GM18907 (cell line): ENCODE measurements at regions not wholly inside any gene's neighbourhood (a gene's known extent, or its start where the extent isn't known, plus 50 kb on each side); places are given as distances from the start of the nearest gene placed in this dataset.
"Not testable (repeated sequence)": the region's sequence is repeated elsewhere in the genome, so short reads cannot be mapped to it uniquely, and the experiment has no call there.

Experiments
- ATAC-seq: cut with Tn5 transposase; IDR thresholded peaks from one replicate; pipeline ENCODE4 v1.9.1; 2021; ENCODE audit warnings: mild to moderate bottlenecking, moderate library complexity; ENCODE audit not compliant: unreplicated experiment

- ATAC-seq = no peak
These were observed 163.5 kb downstream of the CDH19 start for GRCh38 chr18:66440433-66440832.

DNA sequence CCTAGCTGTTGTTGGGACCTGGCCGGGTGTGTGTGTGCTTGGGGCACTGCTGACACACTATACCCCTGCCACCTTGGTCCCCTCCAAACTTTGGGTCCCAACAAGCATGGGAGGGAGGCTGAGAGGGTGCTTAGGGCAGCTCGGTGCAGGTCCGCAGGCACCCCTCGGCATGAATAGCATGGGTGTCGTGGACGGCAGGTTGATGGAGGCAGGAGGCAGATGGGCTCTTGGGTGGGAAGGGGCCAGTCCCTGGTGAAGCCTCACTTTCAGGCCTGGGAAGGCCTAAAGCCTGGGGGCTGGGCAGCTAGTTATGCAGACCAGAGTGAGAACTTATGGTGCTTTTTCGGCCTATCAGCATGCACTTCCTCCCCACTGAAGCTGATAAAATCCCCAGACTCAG, 164.2 kb downstream of the CDH19 start:
- ATAC-seq = no peak

- ATAC-seq = no peak
These were observed 165.0 kb downstream of the CDH19 start for GRCh38 chr18:66438711-66439536.

DNA sequence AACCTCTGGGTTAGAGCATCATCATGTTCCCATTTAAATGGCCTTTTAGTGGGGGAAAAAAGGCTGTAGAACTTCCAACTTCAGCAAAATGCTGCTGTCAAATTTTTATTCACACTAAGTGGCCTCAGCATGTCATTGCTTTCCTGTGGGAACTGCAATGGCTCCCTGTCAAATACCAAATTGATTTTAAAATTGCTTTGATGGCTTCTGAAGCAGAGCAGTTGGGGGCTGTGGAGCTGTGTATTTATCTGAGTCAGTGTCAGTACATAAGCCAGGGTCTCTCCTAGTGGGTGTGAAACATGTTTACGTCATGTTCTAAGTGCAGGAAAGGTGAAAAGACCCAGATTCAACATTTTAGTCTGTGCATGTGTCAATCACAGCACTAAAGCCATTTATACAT, 171.3 kb downstream of the CDH19 start:
- no peak for ATAC-seq

DNA sequence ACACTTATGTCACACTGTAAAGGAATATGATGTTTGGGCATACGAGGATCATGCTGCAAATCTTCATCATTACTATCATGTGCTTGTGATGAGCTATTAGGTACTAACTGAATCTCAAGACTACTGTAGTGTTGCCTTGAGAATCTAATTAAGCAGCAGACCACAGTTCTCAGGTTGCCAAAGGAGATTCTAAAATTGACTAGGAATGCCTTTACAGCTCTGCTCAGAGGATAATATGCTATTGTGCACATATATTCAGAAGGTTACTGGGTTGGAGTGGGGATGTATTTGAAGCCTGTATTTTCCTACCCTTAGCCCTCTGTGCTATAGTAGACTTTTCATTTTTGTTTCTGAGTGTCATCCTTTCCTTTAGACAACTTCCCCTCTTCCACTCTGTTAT, 175.1 kb downstream of the CDH19 start:
- ATAC-seq = no peak

DNA sequence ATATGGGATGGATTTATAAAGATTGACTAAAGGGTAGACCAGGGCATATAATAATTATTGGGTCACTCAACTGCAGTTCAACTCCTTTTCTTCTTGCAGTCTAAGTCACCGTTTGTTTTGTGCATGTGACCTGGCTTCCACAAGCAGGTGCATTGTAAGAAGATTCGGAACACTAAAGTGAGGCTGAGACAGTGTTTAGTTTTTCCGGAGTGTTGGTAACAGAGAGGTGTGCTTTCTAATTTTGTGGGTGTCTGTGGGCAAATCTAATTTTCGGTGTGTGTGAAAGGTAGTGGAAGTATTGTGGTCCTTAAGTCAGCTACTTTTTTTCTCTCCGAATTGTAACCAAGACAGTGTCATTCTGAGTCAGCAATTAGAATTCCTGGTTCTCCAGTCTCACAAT, 184.5 kb downstream of the CDH19 start:
- ATAC-seq = no peak

- no peak for ATAC-seq
These were observed 193.2 kb downstream of the CDH19 start for GRCh38 chr18:66410692-66411091.

- no peak for ATAC-seq
These were observed 208.1 kb downstream of the CDH19 start for GRCh38 chr18:66395671-66396218.

DNA sequence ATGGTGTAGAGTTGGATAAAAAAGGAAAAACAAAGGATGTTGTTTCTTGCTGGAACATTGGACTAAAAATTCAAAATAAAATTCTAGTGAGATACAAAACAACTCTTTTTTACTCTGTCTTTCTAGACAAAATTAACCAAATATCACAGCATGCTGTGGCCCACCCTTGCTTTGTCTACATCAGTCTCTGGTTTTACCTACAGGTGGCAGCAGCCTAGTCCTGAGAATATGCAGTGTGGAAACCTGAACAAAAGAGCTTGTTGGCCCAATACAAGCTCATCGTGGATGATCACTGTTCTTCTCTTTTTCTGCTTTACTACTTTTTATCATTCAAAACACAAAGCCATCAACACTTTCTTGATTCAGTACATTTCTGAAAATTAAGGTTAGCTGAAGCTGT, 210.4 kb downstream of the CDH19 start:
- ATAC-seq = no peak

DNA sequence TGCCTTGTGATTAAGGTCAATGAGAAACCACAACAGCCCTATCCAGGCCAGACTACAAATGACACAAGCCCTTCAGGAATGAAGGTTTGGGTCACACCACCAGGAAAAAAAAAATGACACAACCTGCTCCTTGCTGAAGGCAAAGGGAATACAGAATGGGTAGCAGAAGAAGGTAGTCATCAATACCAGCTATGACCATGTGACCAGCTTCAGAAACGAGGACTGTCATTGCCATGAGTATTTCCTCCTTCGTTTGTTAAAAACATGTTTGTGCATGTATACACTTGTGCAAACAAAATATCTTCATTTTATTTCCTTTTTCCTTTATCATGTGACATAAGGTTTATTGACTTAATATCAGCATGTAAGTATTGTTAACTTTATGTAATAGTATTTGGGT, 226.6 kb downstream of the CDH19 start:
- ATAC-seq = no peak

DNA sequence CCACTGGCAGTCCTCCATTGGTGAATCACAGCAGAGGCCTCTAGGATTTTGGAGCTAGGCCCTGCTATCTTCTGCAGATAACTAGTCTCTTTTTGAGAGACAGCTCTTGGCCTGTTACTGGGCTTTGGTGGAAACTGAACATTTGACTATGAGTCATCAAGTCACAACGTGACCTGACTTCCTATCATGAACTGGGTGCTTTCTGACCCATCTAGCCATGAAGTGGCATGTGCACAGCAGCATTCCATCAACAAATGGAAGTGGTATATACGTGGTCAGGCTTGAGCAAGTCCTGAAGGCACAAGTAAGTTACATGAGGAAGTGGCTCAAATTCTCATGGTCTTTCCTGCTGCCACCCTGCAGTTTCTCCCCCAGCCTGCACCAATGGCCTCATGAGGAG, 228.5 kb downstream of the CDH19 start:
- ATAC-seq = not testable (repeated sequence)

DNA sequence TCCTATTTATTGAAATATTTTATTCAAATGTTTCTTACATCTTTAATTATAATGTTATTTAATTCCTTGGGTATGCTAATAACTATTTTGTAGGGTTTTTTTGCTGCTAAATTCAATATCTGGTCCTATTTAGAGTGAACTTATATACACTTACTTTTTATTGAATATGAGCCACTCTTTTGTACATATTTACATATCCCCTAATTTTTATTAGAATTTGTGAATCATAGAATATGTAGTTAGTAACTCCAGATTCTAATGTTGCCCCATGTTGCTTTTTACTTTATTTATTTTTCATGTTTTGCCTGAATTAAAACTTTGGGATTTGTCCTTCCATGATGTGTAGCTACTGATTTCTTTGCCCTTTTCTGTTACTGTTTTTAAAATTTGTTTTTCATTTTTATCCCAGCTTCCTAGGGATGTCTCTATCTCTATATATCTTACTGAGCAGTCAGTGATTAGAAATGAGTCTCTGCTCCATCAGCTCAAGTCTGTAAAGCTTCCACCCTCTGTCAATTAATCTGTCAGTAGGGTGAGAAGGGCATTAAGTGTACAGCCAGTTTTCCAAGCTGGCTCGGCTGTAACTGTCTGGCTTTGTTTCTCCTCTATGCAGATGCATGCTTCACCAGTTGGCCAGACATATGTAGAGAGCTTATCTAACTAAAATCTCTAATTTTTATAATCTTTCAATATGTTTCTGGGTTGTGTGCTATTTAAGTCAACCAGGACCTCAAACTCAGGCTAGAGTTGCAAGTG, 256.9 kb downstream of the CDH19 start:
- ATAC-seq = no peak

GRCh38 chr18:66344227-66344626, 259.7 kb downstream of the CDH19 start:
- no peak for ATAC-seq

GRCh38 chr18:66342577-66342976, 261.3 kb downstream of the CDH19 start:
- ATAC-seq = no peak

GRCh38 chr18:66334534-66334933, 269.4 kb downstream of the CDH19 start:
- ATAC-seq = no peak

- no peak for ATAC-seq
These were observed 274.2 kb downstream of the CDH19 start for GRCh38 chr18:66329716-66330115.

DNA sequence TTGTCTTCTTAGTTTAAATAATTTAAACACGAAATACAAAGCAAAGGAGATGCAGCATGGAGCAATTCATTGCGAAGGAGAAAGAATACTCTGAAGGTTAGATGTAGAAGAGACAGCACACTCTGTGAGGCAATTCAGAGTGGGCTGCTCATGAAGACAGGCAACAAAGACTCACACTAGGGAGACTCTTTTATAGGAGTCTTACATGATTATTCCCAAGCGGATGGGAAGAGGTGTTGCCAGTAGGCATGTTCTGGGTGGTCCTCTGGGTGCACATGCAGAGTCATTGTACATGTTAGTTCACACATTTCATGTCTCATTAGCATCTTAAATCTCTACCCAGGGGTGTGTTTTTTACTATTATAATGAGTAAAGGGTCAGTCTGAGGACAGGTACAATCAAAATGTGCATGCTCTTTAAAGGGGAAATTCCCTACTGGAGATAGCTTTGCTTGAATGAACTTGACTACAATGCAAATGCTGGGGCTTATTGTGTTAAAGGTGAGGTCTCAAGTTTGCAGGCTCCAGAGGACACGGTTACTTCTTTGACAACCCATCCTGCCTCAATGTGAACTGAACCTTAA, 275.5 kb downstream of the CDH19 start:
- ATAC-seq = no peak

DNA sequence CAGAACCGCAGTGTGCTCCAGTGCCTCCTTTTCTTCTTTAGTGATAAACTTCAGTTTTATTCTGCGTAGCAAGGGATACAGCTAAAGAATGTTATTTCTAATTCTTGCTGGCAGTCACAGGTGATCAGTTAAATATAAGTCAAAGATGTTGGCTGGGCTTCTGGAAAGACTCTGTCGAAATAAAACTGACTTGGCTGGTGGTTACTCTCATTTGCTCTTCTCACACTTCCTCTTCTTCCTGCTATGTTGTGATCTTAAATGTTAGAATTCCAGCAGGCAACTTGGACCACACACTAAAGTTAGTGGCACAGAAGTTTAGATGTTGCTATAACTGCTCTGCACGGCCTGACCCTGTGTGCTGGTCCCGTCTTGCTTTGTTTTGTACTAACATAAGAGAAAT, 278.6 kb downstream of the CDH19 start:
- ATAC-seq = no peak

DNA sequence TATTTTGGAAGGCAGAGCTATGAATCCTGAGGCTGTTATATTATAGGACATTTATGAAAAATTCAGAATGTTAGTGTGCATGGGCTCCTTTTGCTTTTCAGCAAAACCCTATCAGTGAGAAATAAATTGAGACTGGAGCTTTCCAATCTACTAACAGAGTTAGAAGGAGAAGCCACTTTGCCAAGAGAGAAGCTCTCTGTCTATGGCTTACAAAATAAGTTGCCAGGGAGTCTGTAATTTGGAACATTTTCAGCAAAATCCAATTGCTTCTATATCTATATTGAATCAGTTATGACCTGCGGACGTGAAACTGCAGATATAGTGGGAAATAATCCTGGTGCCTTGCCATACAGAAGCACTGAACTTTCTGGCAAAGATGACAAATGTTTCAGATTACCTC, 279.3 kb downstream of the CDH19 start:
- no peak for ATAC-seq

DNA sequence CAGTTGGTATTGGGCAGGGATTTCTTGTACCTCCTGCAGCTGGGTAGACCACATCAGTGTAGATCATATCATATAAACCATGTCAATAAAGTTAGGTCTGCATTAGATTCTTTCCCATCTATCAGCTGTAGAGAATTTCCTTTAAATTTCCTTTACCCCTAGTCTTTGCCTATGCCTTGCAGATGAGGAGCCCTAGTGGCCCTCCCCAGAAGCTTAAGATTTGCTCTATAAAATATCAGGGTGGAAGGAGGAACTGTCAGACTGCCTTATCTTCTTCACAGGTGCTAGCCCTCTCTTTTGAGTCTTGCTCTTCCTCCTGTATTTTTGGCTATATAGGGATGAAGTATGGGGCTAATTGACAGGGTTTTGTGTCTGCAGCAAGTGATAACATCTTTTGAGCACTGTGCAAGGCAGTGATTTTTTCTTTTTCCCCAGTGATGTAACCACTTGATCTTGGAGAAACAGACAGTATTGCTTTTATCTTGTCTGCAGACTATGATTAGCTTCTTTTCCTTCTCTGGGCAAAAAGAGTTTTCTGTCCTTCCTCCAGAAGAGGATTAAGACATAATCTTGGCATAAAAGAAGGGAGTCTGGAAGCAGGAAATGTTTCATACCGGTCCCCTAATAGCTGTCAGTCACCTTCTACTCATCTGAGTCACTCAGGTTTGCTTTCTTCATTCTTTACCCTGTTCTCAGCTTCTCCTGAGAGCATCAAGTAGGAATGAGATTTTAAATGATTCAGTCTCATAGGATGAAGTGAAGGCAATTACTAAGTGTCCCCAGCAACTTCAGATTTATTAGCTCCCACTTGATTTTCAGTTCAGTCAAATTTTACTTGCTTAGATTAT, 286.4 kb downstream of the CDH19 start:
- no peak for ATAC-seq

DNA sequence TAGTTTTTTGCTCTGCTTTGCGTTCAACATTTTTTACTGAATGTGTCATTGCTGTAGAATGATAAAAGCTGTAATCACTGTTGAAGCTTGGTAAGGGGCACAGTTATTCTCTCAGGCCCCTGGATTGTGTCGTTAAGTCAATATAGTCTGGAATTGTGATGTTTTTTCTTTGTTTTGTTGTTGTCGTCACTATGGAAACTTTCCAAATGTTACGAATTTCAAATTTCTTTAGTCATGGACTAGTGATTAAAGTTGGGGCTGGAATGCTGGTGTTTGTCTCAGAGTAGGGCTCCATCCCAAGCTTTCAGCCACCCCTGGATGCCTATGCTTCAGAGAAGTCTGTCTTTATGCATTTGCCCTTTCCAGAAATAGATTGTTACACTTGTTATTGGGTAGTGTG, 287.2 kb downstream of the CDH19 start:
- no peak for ATAC-seq
